GM18498 (cell line): ENCODE measurements at regions not wholly inside any gene's neighbourhood (a gene's known extent, or its start where the extent isn't known, plus 50 kb on each side); places are given as distances from the start of the nearest gene placed in this dataset.

Experiments
- ATAC-seq: cut with Tn5 transposase; IDR thresholded peaks from one replicate; pipeline ENCODE4 v1.9.1; 2021; ENCODE audit warnings: mild to moderate bottlenecking, moderate library complexity; ENCODE audit not compliant: unreplicated experiment

DNA sequence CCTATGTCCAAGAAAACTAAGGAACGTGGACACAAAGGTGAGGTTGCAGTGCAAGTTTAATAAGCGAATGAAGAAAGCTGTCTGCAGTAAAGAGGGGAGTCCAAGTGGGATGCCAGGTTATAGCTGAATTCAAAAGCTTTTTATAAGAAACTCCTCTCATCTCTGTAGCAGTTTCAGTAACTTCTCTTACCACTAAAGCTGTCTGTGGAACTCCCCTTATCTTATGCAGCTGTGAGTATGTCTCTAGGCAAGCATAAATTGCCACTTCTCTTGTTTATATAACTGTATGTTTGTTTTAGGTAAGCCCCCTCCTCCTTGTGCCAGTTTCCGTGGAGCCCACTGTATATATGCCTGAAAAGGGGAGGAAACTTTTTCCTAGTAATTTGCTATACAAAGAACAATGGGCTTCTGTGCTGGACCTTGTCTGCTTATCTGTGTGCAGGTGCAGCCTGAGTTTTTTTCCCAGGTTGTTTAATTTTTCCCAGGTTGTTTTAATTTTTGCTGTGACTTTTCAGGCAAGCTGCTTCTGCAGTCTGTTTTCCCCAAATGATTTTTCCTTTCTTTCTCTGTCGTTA is 875.1 kb upstream of the EPHA6 start:
- ATAC-seq = no peak

DNA sequence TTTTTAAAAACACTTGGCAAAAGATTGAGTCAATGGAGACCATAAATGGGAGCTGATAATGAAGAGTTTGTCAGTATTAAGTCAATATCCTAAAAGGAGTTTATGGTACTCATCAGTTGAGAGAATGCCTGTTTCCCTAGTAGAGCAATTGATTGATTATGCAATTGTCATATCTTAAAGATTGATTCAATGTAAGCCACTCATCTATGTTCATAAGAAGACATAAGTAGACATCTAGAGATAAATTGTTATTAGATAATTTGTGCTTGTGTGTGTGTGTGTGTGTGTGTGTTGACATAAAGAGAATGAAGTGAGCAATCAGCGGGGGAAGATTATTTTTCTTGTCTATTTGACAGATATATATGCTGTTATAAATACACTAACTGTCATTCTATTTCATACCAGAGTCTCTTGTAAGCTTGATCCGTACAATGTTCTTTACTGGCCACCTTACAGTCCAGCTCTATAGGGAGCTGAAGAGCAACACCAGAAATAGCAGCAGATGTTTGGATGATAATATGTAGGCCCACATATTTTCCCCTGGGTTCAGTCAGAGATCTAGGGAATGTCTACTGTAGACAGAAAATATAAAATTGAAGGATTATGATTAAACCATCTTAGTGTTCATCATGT is 848.6 kb upstream of the EPHA6 start:
- no peak for ATAC-seq

DNA sequence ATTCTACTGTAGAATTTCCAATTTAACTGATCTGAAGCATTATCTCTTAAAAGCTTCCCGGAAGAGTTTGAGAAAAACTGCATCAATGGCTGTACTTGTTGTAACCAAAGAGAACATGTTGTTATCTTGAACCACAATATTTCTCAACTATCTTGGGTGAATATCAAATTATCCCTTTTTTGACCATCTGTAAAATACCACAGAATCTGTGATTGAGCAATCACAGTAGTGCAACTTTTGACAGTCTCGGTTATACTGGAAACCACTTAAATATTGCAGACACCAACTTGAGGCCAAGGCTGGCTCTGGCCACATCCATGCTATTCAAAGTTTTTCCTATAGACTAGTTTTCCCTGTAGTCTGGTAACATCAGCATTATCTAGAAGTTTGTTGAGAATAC is 842.8 kb upstream of the EPHA6 start:
- ATAC-seq = no peak

DNA sequence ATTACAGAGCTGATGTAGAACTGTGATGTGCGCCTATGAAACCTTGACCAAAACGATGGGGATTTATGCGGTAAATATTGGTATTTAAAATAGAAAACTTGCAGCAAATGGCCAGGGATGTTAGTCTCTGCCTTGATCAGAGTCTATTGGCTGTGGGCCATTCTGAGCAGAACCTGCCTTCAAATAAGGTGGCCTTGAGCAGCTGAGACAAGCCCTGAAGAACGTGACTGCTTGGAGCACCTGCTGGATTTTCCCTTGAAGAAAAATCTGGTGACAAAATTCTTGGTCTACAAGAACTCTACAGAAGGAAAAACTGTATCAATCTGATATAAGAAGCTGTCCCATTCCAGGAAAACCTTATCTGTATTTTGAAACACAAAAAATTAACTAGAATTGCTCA is 820.1 kb upstream of the EPHA6 start:
- ATAC-seq = no peak

DNA sequence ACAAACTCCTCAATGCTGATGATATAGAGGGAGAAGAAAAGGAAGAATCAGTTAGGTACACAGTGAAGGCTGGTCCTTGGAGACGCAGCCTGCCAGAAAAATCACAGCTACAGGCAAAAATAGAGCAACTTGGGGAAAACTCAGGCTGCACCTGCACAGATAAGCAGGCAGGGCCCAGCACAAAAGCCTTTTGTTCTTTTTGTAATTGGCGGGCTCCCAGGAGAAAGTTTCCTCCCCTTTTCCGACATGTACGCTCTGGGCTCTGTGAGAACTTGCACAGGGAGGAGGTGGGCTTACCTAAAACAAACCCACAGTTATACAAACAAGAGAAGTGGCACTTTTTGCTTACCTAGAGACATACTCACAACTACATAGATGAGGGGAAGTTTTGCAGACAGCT is 813.4 kb upstream of the EPHA6 start:
- no peak for ATAC-seq

DNA sequence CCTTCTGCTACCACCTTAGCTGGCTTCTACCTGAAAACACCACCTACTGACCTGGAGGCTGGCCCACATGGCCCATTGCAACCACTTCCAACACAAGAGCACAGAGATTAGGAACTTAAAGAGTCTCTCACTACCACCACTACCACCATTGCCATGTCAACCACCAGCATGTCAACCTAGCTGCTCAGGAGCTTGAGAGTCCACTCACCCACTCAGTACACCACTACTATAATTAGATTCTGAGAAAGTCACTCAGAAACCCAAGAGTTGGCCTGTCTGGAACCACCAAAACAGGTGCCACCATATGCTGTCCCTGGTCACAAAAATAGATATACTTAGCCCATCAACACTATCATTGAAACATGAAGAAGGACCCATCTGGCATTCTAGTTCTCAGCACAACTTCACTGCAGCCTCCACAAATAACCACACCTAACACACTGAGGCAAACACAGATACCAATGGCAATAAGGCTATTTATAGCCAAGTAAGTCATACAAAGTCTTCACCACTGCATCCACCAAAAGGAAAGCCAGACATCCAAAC is 806.7 kb upstream of the EPHA6 start:
- ATAC-seq = no peak

DNA sequence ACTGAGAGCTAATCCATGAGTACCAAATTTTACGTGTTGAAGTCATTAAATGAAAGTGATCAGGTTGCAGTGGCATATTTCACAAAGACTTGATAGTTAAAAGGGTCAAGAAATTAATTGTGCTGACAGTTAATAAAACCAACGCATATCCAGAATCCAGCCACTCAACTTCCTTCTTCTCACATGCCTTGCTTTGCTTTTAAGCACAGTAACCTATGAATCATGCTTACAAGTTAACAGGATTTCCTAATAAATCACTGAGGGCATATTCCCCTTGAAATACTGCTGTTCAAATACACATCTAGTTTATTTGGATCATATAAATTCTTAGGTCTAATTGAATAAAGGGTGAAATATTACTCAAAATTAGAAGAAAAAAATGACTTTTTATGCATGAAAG is 801.5 kb upstream of the EPHA6 start:
- no peak for ATAC-seq

DNA sequence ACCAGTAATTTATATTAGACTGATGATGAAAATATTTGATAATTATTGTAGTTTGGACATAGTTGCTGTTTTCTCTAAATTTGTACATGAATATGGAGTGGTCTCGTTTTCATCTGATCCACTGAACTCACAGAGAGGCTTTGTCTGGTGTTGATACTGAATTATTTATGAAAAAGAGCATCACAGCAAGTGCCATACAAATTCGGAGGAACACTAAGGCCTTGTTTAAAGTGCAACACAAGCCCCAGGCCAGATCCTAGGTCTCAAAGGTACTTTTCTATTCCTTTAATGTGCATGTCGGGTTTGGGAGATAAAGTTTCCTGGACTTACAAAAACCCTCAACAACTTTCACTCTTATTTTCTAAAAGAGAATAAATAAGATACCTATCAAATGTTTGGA is 796.8 kb upstream of the EPHA6 start:
- no peak for ATAC-seq

DNA sequence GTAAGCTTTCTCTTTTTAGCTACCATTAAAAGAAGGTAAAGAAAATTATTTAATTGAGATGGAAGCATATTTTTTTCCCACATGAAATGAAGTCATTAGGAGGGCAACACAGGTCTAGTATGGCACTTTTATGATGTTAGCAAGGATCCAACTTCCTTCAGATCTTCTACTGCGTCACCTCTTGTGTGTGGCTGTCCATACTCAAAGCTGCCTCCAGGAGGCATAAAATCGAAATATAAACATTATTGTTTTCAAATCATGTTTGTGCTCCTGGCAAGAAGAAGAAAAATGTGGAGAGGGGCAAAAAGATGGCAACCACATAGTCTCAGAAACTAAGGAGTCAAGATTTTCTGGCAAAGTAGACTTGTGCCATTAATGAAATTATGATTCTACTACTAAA is 791.7 kb upstream of the EPHA6 start:
- no peak for ATAC-seq

DNA sequence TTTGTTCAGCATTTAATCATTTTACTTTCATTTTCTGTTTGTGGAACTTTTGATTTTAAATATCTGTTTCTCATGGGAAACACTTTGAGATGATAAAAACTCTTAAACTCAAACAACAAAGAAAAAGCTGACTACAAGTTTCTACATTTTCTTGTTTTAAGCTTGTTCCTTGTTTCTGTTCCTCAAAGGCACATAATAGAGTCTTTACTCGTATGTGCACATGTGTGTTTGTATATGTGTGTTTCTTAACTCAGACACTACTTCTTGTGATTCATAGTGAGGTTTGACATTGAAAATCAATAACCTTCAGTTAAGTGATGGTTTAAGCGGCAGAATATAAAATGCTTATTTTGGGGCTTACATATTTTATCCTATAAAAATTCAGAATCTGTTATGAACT is 786.7 kb upstream of the EPHA6 start:
- ATAC-seq = no peak

DNA sequence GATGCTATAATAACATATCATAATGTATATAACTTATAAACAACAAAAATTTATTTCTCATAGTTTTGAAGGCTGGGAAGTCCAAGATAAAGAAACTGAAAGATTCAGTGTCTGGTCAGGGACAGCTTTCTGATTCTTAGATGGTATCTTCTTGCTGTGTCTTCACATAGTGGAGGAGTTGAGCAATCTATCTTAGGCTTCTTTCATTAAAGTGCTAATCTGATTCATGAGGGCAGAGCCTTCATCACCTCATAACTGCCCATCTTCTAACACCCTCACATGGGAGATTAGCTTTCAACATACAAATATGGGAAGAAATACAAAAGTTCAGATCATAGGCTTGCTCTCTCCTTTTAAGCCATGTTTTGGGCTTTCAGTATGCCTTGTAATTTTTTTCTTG is 774.8 kb upstream of the EPHA6 start:
- ATAC-seq = no peak

DNA sequence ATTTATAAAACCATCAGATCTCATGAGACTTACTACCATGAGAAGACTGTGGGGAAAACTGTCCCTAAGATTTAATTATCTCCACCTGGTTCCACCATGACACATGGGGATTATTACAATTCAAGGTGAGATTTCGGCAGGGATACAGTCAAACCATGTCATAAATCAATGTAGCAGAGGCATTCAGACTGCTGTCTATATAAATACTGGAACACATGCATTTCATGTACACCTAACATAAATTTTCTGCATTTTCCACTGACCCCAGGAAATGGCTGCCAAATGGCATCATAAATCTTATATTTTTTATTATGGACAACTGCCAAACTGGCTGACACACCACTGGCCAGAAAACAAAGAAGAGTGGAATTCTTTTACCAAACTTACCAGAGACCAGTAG is 755.1 kb upstream of the EPHA6 start:
- no peak for ATAC-seq

DNA sequence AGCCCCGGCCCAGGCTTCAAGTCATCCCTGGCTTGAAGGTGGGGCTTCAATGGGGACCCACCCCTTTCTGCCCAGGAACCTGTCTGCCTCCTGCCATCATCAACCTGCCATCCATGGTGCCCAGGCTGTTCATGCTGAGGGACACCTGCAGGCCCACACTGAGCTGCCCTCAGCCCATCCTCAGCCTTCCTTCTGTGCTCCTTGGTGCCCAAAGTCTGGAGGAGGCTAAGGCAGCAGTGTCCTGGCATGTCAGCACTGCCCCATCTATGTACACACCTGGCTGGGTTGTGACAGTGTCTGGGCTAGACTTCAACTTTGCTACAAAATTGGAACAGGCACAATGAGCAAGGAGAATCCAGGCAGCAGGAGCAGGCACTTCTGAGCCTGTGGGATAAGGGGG is 745.3 kb upstream of the EPHA6 start:
- ATAC-seq = no peak

DNA sequence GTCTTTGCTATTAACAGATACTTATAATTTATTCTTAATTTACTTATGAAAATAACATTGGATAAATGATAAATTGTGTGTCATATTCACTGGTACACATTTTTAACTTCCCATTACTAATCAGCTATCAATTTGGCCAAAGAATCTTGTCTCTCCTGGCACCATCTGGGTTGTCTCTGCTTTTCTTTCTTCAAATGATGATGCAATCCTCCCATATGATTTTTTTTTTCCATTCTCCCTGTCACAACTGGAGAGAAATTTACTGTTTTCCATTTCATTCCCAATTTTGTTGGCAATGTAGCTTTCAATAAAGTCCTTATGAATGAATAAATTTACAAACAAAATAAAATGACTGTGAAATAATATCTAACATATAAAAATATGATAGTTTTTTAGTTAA is 743.7 kb upstream of the EPHA6 start:
- ATAC-seq = no peak

DNA sequence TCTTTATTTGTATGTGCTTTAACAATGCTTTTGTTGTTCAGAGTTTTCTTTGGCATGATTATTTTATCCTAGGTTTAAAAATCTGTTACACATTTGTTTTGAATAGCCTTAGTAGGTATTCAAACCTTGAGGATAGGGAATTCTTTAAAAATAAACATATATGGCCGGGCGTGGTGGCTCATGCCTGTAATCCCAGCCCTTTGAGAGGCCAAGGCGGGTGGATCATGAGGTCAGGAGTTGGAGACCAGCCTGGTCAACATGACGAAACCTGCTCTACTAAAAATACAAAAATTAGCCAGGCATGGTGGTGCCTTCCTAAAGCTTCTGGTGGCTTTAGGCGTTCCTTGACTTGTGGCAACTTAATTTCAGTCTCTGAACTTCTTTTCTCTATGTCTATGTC is 743.3 kb upstream of the EPHA6 start:
- no peak for ATAC-seq

DNA sequence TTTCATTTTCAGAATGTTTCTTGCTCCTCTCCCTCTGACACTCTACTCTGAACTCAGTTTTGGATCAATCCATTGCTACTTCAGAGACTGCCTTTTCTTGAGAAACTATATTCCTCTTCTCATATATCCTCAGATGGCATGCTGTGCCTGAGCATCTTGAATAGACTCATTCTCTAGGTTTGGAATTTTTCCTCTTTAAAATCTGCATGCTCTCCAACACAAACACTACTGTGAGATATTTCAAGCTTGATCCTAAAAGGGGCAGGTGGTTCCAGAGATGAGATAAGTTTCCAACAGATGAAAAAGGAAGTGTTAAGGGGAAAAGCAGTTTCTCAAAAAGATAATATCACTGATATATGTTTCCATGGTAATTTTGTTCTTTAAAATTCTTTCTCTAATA is 742.2 kb upstream of the EPHA6 start:
- ATAC-seq = no peak

DNA sequence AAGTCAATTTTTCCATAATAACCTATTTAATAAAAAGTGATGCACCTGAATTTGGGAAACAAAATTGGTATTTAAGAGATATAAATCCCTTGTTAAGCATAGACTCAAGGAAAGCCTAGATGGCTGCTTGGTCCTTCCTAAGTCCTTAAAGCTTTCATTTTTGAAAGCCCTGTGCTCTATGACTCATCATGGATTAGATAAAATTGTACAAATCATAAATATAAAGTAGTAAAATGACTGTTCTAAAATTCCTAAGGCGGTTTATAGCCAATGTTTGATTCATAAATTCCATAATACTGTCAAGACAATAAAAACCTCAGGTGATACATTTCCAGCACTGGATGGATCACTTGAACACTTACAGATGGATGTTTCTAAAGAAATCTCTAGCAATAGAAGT is 730.8 kb upstream of the EPHA6 start:
- no peak for ATAC-seq

DNA sequence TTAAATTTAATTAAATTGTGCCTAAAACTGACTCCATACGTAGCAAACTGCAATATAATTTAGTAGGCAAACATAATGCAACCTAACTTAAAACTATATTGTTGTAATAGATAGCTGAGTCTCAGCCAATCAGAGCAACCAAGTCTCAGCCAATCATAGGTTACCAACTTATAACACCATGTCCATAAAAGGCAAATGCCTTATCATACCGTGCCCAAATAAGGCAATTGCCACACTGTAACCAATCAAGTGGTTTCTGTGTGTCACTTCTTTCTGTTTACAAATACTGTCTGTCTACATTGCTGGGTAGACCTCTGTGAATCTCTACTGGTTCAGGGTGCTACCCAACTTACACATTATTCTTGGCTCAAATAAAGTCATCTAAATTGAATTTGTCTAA is 728.4 kb upstream of the EPHA6 start:
- ATAC-seq = no peak

DNA sequence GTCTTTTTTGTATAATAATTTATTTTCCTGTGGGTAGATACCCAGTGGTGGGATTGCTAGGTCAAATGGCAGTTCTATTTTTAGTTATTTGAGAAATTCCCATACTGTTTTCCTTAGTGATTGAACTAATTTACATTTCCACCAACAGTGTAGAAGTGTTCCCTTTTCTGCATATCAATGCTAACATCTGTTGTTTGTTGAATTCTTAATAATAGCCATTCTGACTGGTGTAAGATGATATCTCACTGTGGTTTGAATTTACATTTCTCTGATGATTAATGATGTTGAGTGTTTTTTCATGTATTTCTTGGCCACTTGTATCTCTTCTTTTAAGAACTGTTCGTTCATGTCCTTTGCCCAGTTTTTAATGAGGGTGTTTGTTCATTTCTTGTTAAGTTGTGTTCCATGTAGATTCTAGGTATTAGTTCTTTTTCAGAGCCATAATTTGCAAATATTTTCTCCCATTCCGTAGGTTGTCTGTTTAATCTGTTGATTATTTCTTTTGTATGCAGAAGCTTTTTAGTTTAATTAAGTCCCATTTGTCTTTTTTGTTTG is 713.3 kb upstream of the EPHA6 start:
- ATAC-seq = no peak

DNA sequence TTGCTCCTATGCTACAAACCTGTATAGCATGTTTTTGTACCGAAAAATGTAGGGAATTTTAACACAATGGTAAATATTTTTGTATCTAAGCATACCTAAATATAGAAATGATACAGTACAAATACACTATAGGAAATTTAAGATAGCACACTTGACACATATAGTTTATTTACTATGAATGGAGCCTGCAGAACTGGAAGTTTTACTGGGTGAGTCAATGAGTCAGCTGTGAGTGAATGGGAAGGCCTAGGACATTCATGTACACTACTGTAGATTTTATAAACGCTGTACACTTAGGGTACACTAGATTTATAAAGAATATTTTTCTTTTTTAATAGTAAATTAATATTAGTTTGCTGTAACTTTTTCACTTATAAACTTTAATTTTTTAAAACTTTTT is 707.7 kb upstream of the EPHA6 start:
- ATAC-seq = no peak
